Kidney (tissue), 13 donors: ENCODE measurements at regions not wholly inside any gene's neighbourhood (a gene's known extent, or its start where the extent isn't known, plus 50 kb on each side); places are given as distances from the start of the nearest gene placed in this dataset.

ENCODE experiments used
- DNase-seq, 5 donors: peaks; one replicate each; pipeline ENCODE4 v3.0.0-alpha.2; 2013 to 2020
- FAIRE-seq: peaks from 2 replicates; lab custom pipeline; 2012; peaks lifted over from hg19 to GRCh38; lab: Jason Lieb, UNC
- H3K27ac ChIP-seq, 2 donors: one replicate each; pipeline ENCODE4 v1.7.0; 2013; ENCODE audit warnings: low read depth in 2 of 2, low read length in 2 of 2, inconsistent platforms in 1 of 2
- H3K27me3 ChIP-seq: one replicate; pipeline ENCODE4 v1.7.1; 2013; ENCODE audit warnings: low read length, inconsistent platforms; ENCODE audit not compliant: control insufficient read depth, insufficient read depth
- H3K36me3 ChIP-seq, 3 donors: one replicate each; pipeline versions ENCODE4 v1.7.0 to v1.7.1; 2013; ENCODE audit warnings: low read length in 3 of 3, control low read depth in 1 of 3, inconsistent platforms in 1 of 3; ENCODE audit not compliant: insufficient read depth in 3 of 3, control insufficient read depth in 2 of 3
- H3K4me1 ChIP-seq, 3 donors: one replicate each; pipeline versions ENCODE4 v1.7.0 to v1.7.1; 2013; ENCODE audit warnings: low read length in 3 of 3, inconsistent platforms in 1 of 3, low read depth in 1 of 3; ENCODE audit not compliant: control insufficient read depth in 2 of 3, insufficient read depth in 2 of 3
- H3K4me3 ChIP-seq, 3 donors: one replicate each; pipeline versions ENCODE4 v1.7.0 to v1.8.1; 2013; ENCODE audit warnings: low read length in 3 of 3, control low read depth in 1 of 3, inconsistent platforms in 1 of 3
- H3K9ac ChIP-seq, 3 donors: one replicate each; pipeline versions ENCODE4 v1.7.0 to v1.7.1; 2013; ENCODE audit warnings: low read length in 3 of 3, control low read depth in 1 of 3, inconsistent platforms in 1 of 3
- H3K9me3 ChIP-seq, 3 donors: one replicate each; pipeline versions ENCODE4 v1.7.0 to v1.7.1; 2013; ENCODE audit warnings: low read length in 3 of 3, control low read depth in 1 of 3, inconsistent platforms in 1 of 3; ENCODE audit not compliant: control insufficient read depth in 2 of 3, insufficient read depth in 1 of 3
- CTCF ChIP-seq: IDR thresholded peaks from 3 replicates; pipeline ENCODE4 v1.5.1; 2012; ENCODE audit warnings: mild to moderate bottlenecking, moderate library complexity, borderline replicate concordance; ENCODE audit not compliant: insufficient read depth; ENCODE audit errors: extremely low read depth
- intact Hi-C: fragments of 100-400 bp; cut with DNase I; formaldehyde crosslinking; loops from one replicate; pipeline ENCODE4 v1.11.1; 2022
- donor health status: control.
- donor health status: control.
- donor health status: control.
- donor health status: control.
- donor health status: control.
- donor health status: DM: yes; HTN: yes; CAD: no.
- donor health status: Normal renal cell carcinoma (clear cell type).

GRCh38 chr5:14948383-14948782, 76.8 kb upstream of the ANKH start:
- H3K9ac ChIP-seq, result no peak overlapping the region
- peaks cover 0 to 2% (median 0%) of the 10 kb centered on the region in 3 donors for H3K4me1 ChIP-seq
- no peak for FAIRE-seq
- H3K27me3 ChIP-seq, result no peaks in the 10 kb centered on the region
- no peaks in the 10 kb centered on the region for H3K36me3 ChIP-seq
- no peak for DNase-seq
- H3K9me3 ChIP-seq, result no peaks in the 10 kb centered on the region
- H3K27ac ChIP-seq, result no peak overlapping the region
- intact Hi-C loops, result no loop called here
- no peak for TF ChIP-seq CTCF
- no peak overlapping the region for H3K4me3 ChIP-seq

GRCh38 chr5:14946815-14947620, 75.4 kb upstream of the ANKH start:
- no peak for FAIRE-seq
- Histone ChIP-seq H3K27me3 (no peaks in the 10 kb centered on the region), H3K4me3 (no peak overlapping the region), H3K36me3 (no peaks in the 10 kb centered on the region), H3K27ac (no peak overlapping the region), H3K4me1 (peaks cover 0 to 2% (median 0%) of the 10 kb centered on the region in 3 donors), H3K9ac (no peak overlapping the region), H3K9me3 (no peaks in the 10 kb centered on the region)
- intact Hi-C loops, result no loop called here
- peak; percentile 38 for TF ChIP-seq CTCF
- DNase-seq, result peak in 2 of 5 donors; percentile 22 to 25

GRCh38 chr5:14945450-14945849, 73.9 kb upstream of the ANKH start:
- no peak overlapping the region for H3K27ac ChIP-seq
- DNase-seq, result no peak
- no peaks in the 10 kb centered on the region for H3K36me3 ChIP-seq
- H3K9ac ChIP-seq, result no peak overlapping the region
- intact Hi-C loops, result no loop called here
- no peaks in the 10 kb centered on the region for H3K27me3 ChIP-seq
- H3K9me3 ChIP-seq, result no peaks in the 10 kb centered on the region
- H3K4me1 ChIP-seq, result peaks cover 0 to 2% (median 0%) of the 10 kb centered on the region in 3 donors
- no peak for TF ChIP-seq CTCF
- FAIRE-seq, result no peak
- H3K4me3 ChIP-seq, result no peak overlapping the region
